Chondrocyte (in vitro differentiated cells): ENCODE measurements at regions not wholly inside any gene's neighbourhood (a gene's known extent, or its start where the extent isn't known, plus 50 kb on each side); places are given as distances from the start of the nearest gene placed in this dataset.

Experiments
- DNase-seq: peaks from one replicate; pipeline ENCODE4 v3.0.0; 2021; ENCODE audit warnings: mixed read lengths, low spot score
- H3K27ac Mint-ChIP-seq: one replicate; pipeline ENCODE4 v1.8.0; 2021; ENCODE audit warnings: mild to moderate bottlenecking, moderate library complexity, mixed read lengths; ENCODE audit not compliant: unreplicated experiment
- H3K27me3 Mint-ChIP-seq: 2 replicates; pipeline ENCODE4 v1.8.0; 2021; ENCODE audit warnings: low read depth, mixed read lengths
- H3K36me3 Mint-ChIP-seq: 2 replicates; pipeline ENCODE4 v1.8.0; 2021; ENCODE audit warnings: low read depth, mixed read lengths
- H3K4me1 Mint-ChIP-seq: 2 replicates; pipeline ENCODE4 v1.8.0; 2021; ENCODE audit warnings: low read depth, mild to moderate bottlenecking, mixed read lengths
- H3K4me3 Mint-ChIP-seq: one replicate; pipeline ENCODE4 v1.8.0; 2021; ENCODE audit warnings: mild to moderate bottlenecking, moderate library complexity, mixed read lengths; ENCODE audit not compliant: unreplicated experiment
- H3K9me3 Mint-ChIP-seq: 2 replicates; pipeline ENCODE4 v1.8.0; 2021; ENCODE audit warnings: low read depth, mixed read lengths
- CTCF ChIP-seq: fragments of 200-600 bp; sonication (generic); IDR thresholded peaks from 2 replicates; pipeline ENCODE4 v1.5.0; 2021; ENCODE audit warnings: antibody characterized with exemption, mild to moderate bottlenecking, moderate library complexity

- DNase-seq: no peak
- no peak overlapping the region for H3K4me3 Mint-ChIP-seq
- peaks cover 42% of the 10 kb centered on the region for H3K4me1 Mint-ChIP-seq
- no peak overlapping the region for H3K27ac Mint-ChIP-seq
- no peaks in the 10 kb centered on the region for H3K9me3 Mint-ChIP-seq
- no peaks in the 10 kb centered on the region for H3K27me3 Mint-ChIP-seq
- no peak for TF ChIP-seq CTCF
- no peaks in the 10 kb centered on the region for H3K36me3 Mint-ChIP-seq
Observed at GRCh38 chr21:34199121-34199910, 125.9 kb downstream of the MRPS6 start.

GRCh38 chr21:34200288-34200905 lies 127.0 kb downstream of the MRPS6 start:
- no peak overlapping the region for H3K27ac Mint-ChIP-seq

GRCh38 chr21:34201001-34201400 lies 127.6 kb downstream of the MRPS6 start:
- Mint-ChIP-seq H3K9me3 (no peaks in the 10 kb centered on the region), H3K4me1 (peaks cover 59% of the 10 kb centered on the region), H3K4me3 (peak overlapping the region; percentile 66), H3K36me3 (no peaks in the 10 kb centered on the region), H3K27ac (peak overlapping the region; percentile 62), H3K27me3 (no peaks in the 10 kb centered on the region)
- no peak for TF ChIP-seq CTCF
- no peak for DNase-seq

More at GRCh38 chr21:34200288-34200905, 127.0 kb downstream of the MRPS6 start:
- no peak overlapping the region for H3K4me3 Mint-ChIP-seq
- no peaks in the 10 kb centered on the region for H3K36me3 Mint-ChIP-seq
- H3K9me3 Mint-ChIP-seq: no peaks in the 10 kb centered on the region
- DNase-seq: no peak
- TF ChIP-seq CTCF: no peak
- H3K4me1 Mint-ChIP-seq: peaks cover 53% of the 10 kb centered on the region
- no peaks in the 10 kb centered on the region for H3K27me3 Mint-ChIP-seq

GRCh38 chr21:34201481-34201858 lies 128.1 kb downstream of the MRPS6 start:
- Mint-ChIP-seq H3K27ac (peak overlapping the region; percentile 58), H3K36me3 (no peaks in the 10 kb centered on the region), H3K4me3 (peak overlapping the region; percentile 66), H3K9me3 (no peaks in the 10 kb centered on the region), H3K4me1 (peaks cover 64% of the 10 kb centered on the region), H3K27me3 (no peaks in the 10 kb centered on the region)
- DNase-seq: no peak
- no peak for TF ChIP-seq CTCF

GRCh38 chr21:34202553-34203372 lies 129.4 kb downstream of the MRPS6 start:
- no peaks in the 10 kb centered on the region for H3K9me3 Mint-ChIP-seq
- H3K36me3 Mint-ChIP-seq: no peaks in the 10 kb centered on the region
- peak overlapping the region; percentile 66 for H3K4me3 Mint-ChIP-seq
- DNase-seq: no peak
- peaks cover 66% of the 10 kb centered on the region for H3K4me1 Mint-ChIP-seq
- no peak for TF ChIP-seq CTCF
- H3K27me3 Mint-ChIP-seq: no peaks in the 10 kb centered on the region
- peak overlapping the region; percentile 68 for H3K27ac Mint-ChIP-seq
